Spinal cord (tissue), 9 donors: ENCODE measurements at regions not wholly inside any gene's neighbourhood (a gene's known extent, or its start where the extent isn't known, plus 50 kb on each side); places are given as distances from the start of the nearest gene placed in this dataset.

Experiments used
- DNase-seq, 6 donors: peaks; one replicate each; pipeline versions ENCODE4 v3.0.0 to v3.0.0-alpha.2; 2013 to 2015; ENCODE audit warnings: low spot score in 6 of 6, low read depth in 4 of 6
- H3K27ac ChIP-seq: one replicate; pipeline ENCODE4 v1.5.1; 2013; ENCODE audit warnings: low read depth, low read length, control low read depth
- H3K27me3 ChIP-seq: one replicate; pipeline ENCODE4 v1.6.1; 2013; ENCODE audit warnings: low read length; ENCODE audit not compliant: control insufficient read depth, insufficient read depth
- H3K36me3 ChIP-seq: one replicate; pipeline ENCODE4 v1.6.1; 2013; ENCODE audit warnings: low read length; ENCODE audit not compliant: control insufficient read depth, insufficient read depth
- H3K4me1 ChIP-seq: one replicate; pipeline ENCODE4 v1.6.1; 2013; ENCODE audit warnings: low read length; ENCODE audit not compliant: control insufficient read depth, insufficient read depth
- H3K4me3 ChIP-seq: one replicate; pipeline ENCODE4 v1.5.1; 2013; ENCODE audit warnings: low read depth, low read length, control low read depth
- H3K9me3 ChIP-seq: one replicate; pipeline ENCODE4 v1.6.1; 2013; ENCODE audit warnings: low read length; ENCODE audit not compliant: control insufficient read depth, insufficient read depth
- WGBS: methylation state at CpG from one replicate; pipeline ENCODE4 v1.1.5; 2013; ENCODE audit warnings: missing lambda C conversion rate; ENCODE audit not compliant: insufficient coverage; 5-methylcytosine and 5-hydroxymethylcytosine counted together
- donor health status: healthy.

- WGBS, result 81% methylated on average over 3 of the region's 8 CpGs
Measured at GRCh38 chr1:213749558-213749957, 238.2 kb upstream of the PROX1 start.

DNA sequence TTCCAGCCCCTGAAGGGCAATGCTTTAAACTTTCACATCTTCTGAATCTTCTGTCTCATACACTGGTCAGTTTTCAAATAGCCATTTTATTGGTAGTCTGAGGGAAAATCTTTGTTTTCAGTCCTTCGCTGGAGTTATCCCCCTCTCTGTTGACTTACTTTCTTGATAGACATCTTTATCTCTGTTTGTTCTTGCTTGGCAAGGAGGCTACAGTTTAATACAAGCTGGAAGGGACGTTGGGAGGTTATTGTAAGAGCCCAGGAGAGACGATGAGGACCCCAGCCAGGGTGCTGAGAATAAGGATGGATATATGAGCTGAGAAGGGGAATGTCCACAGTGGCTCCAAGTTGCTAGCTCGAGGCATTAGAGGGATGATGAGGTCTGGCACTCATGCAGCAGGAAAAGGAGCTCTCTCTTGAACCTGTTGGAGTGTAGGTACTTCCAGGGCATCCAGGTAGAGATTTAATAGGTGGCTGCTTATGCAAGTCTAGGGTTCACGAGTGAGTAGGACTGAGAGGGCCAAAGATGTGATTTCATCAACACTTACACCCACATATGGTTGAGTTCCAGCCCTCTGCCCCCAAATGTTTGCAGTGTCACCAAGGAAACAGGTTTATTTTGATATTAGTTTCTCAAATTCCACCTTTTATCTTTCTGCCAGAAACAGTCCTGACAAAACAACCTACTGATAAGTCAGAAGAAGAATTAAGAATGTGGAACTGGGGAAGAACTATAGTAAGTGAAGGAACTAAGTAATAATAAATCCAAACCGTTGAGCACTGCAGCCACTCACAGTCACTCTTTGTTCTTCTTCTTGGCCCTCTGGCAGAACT lies 237.3 kb upstream of the PROX1 start:
- H3K27ac ChIP-seq, result no peak overlapping the region
- H3K27me3 ChIP-seq, result no peaks in the 10 kb centered on the region
- WGBS, result 77% methylated on average over 4 of the region's 6 CpGs
- H3K36me3 ChIP-seq, result no peaks in the 10 kb centered on the region
- H3K4me3 ChIP-seq, result no peak overlapping the region
- DNase-seq, result no peak
- H3K4me1 ChIP-seq, result no peaks in the 10 kb centered on the region
- H3K9me3 ChIP-seq, result no peaks in the 10 kb centered on the region

More at GRCh38 chr1:213749558-213749957, 238.2 kb upstream of the PROX1 start:
- Histone ChIP-seq H3K4me1 (no peaks in the 10 kb centered on the region), H3K36me3 (no peaks in the 10 kb centered on the region), H3K4me3 (no peak overlapping the region), H3K9me3 (no peaks in the 10 kb centered on the region), H3K27me3 (no peaks in the 10 kb centered on the region), H3K27ac (no peak overlapping the region)
- DNase-seq, result no peak

- Histone ChIP-seq H3K9me3 (no peaks in the 10 kb centered on the region), H3K4me1 (no peaks in the 10 kb centered on the region), H3K4me3 (no peak overlapping the region), H3K27me3 (no peaks in the 10 kb centered on the region), H3K36me3 (no peaks in the 10 kb centered on the region), H3K27ac (no peak overlapping the region)
- no peak for DNase-seq
- 100% methylated on average over 1 of the region's 1 CpG for WGBS
Measured at GRCh38 chr1:213751064-213751397, 236.7 kb upstream of the PROX1 start.

DNA sequence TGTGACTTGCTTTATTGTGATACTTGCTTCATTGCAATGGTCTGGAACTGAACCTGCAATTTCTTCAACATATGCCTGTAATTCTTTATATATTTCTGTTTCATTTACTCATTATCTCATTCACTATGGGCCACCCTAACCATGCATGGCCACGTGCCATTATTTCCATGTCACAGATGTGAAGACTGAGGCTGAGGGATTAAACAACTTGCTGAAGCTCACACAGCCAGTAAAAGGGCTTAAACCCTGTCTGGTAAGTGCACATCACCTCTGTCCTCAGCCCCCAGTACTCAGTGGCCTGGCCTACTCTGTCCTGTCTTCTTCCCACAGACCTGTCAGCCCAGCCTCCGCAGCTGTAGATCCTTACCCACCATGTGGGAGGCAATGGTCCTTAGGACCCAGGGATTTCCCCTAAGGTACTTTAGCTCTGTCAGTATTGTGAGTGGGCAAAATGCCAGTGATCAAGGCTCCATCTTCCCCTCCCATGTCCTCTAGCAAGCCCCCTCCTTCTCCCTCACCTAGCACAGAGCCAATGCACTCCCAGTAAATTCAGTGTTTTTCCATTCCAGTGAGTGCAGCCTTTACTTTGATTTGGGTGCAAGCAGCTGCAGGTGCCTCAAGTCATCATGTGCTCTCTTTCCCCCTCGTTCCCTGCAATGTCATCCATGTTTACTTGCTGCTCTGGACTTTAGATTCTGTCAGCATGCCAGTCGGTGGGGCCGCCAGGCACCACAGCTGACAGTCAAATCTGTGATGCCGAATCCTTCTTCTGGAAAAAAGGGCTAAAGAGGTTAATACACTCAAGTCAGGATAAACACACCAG lies 228.2 kb upstream of the PROX1 start:
- no peaks in the 10 kb centered on the region for H3K27me3 ChIP-seq
- no peaks in the 10 kb centered on the region for H3K9me3 ChIP-seq
- DNase-seq, result peak in 2 of 6 donors; percentile 21 to 43
- 53% methylated on average over 4 of the region's 6 CpGs for WGBS
- no peak overlapping the region for H3K27ac ChIP-seq
- no peak overlapping the region for H3K4me3 ChIP-seq
- peaks cover 3% of the 10 kb centered on the region for H3K4me1 ChIP-seq
- H3K36me3 ChIP-seq, result no peaks in the 10 kb centered on the region

GRCh38 chr1:213761845-213762407 lies 225.8 kb upstream of the PROX1 start:
- DNase-seq, result no peak
- 63% methylated on average over 5 of the region's 7 CpGs for WGBS
- Histone ChIP-seq H3K4me3 (no peak overlapping the region), H3K27ac (no peak overlapping the region), H3K36me3 (no peaks in the 10 kb centered on the region), H3K4me1 (peaks cover 3% of the 10 kb centered on the region), H3K27me3 (no peaks in the 10 kb centered on the region), H3K9me3 (no peaks in the 10 kb centered on the region)

- Histone ChIP-seq H3K9me3 (no peaks in the 10 kb centered on the region), H3K27me3 (no peaks in the 10 kb centered on the region), H3K4me3 (no peak overlapping the region), H3K4me1 (no peaks in the 10 kb centered on the region), H3K36me3 (no peaks in the 10 kb centered on the region), H3K27ac (no peak overlapping the region)
- no peak for DNase-seq
- 100% methylated on average over 2 of the region's 4 CpGs for WGBS
Measured at GRCh38 chr1:213767683-213768082, 220.1 kb upstream of the PROX1 start.

GRCh38 chr1:213772128-213773063 lies 215.4 kb upstream of the PROX1 start:
- H3K27ac ChIP-seq, result no peak overlapping the region

GRCh38 chr1:213773975-213774374 lies 213.8 kb upstream of the PROX1 start:
- 80% methylated on average over 1 of the region's 1 CpG for whole genome bisulfite sequencing
- no peaks in the 10 kb centered on the region for H3K4me1 ChIP-seq
- no peaks in the 10 kb centered on the region for H3K36me3 ChIP-seq
- H3K4me3 ChIP-seq, result no peak overlapping the region
- H3K27me3 ChIP-seq, result no peaks in the 10 kb centered on the region
- no peak for DNase-seq
- peaks cover 2% of the 10 kb centered on the region for H3K9me3 ChIP-seq
- H3K27ac ChIP-seq, result no peak overlapping the region

More at GRCh38 chr1:213772128-213773063, 215.4 kb upstream of the PROX1 start:
- Histone ChIP-seq H3K36me3 (no peaks in the 10 kb centered on the region), H3K4me1 (no peaks in the 10 kb centered on the region), H3K4me3 (no peak overlapping the region), H3K27me3 (no peaks in the 10 kb centered on the region), H3K9me3 (peaks cover 2% of the 10 kb centered on the region)
- peak in 1 of 6 donors; percentile 64 for DNase-seq
- 28% methylated on average over 11 of the region's 23 CpGs for WGBS

GRCh38 chr1:213776969-213777368 lies 210.8 kb upstream of the PROX1 start:
- no peaks in the 10 kb centered on the region for H3K27me3 ChIP-seq
- H3K4me3 ChIP-seq, result no peak overlapping the region
- 100% methylated on average over 1 of the region's 5 CpGs for WGBS
- no peak overlapping the region for H3K27ac ChIP-seq
- peaks cover 2% of the 10 kb centered on the region for H3K9me3 ChIP-seq
- H3K4me1 ChIP-seq, result no peaks in the 10 kb centered on the region
- no peak for DNase-seq
- no peaks in the 10 kb centered on the region for H3K36me3 ChIP-seq
